ENCODE measurements at regions not wholly inside any gene's neighbourhood (a gene's known extent, or its start where the extent isn't known, plus 50 kb on each side); places are given as distances from the start of the nearest gene placed in this dataset.
A peak's percentile ranks its signal among the peaks of the same experiment; 100 is the strongest.

DNA sequence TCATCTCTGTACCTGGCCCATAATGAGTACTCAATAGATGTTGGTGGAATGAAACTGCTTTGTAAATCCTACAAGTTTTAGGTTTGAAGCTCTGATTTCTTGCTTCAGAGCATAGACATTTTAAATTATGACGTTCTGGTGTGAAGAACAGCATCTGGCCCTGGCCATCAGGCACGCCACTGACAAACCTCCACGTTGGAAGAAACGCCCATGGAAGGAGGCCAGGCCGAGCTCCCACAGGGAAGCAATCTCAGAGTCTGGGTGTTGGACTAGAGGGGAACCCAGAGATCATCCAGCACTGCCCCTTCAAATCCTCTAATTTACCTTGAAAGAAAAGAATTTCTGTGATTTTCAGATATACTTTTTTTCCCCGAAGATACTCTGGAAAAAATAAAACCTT lies 328.1 kb upstream of the RGMA start:
- H3K4me3 Mint-ChIP-seq, result no peak overlapping the region
- H3K36me3 Mint-ChIP-seq, result no peaks in the 10 kb centered on the region
- ATAC-seq, result no peak
- H3K4me1 Mint-ChIP-seq, result no peaks in the 10 kb centered on the region
- H3K27me3 Mint-ChIP-seq, result peaks cover 0 to 11% (median 4%) of the 10 kb centered on the region in 5 donors
- POLR2A ChIA-PET, result no interaction called here
- peaks cover 0 to 2% (median 0%) of the 10 kb centered on the region in 9 donors for H3K9me3 Mint-ChIP-seq
- H3K27ac Mint-ChIP-seq, result no peak overlapping the region
- no peak for DNase-seq

DNA sequence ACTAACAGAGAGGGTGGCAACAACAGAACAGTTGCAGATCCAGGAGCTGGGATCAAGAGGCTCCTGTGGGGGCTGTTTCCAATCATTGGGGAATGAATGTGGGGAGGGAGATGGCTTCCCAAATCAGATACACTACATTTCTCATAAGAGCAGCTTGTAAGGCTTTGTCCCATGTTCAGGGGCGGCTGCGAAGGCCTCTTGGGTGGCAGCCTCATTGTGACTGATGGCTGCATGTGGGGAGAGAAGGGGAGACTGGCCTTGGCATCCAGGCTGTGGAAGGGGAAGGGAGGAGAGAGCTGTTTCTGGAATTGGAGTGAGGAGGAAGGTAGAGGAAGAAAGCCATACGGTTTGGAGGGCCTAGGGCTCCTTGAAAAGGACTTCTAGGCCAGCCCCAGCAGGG lies 326.6 kb upstream of the RGMA start:
- Mint-ChIP-seq H3K27me3 (peaks cover 0 to 11% (median 4%) of the 10 kb centered on the region in 5 donors), H3K27ac (no peak overlapping the region), H3K9me3 (peaks cover 0 to 11% (median 0%) of the 10 kb centered on the region in 9 donors), H3K36me3 (no peaks in the 10 kb centered on the region), H3K4me3 (no peak overlapping the region), H3K4me1 (no peaks in the 10 kb centered on the region)
- POLR2A ChIA-PET, result interaction anchor here (0.6 kb wide), 1 partner anchor 633 kb away, joined by 4 read pairs; no protein-coding TSS in a partner anchor
- no peak for DNase-seq
- no peak for ATAC-seq

DNA sequence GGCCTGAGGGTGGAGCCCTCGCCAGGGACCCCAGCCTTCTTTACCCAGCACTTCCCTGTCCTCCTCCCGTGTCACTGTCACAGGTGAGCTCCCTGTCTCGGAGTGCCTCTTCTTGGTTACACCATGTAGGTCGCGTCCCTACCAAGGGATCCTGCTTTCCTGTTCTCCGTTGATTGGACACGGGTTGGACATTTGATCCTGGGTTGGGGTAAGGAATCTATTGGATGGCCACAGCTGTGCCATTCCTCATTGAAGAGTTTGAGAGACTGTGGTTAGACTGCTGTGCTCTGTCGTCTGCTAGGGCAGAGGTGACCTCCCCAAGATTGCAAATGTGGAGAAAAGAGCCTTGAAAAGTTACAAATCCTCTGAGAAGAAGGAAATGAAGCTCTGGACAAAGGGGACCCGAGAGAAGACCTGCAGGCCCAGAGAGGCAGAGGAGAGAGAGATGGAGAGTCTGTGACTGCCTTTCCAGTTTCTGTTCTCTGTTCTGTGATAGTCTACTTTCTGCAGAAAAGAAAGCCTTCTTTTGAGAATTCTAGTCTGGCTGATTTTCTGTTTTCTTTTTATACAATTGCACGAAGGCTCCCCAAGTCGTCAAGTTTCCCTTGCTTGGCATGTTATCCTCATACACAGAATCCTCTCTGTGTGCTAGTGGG lies 325.7 kb upstream of the RGMA start:
- no peaks in the 10 kb centered on the region for H3K4me1 Mint-ChIP-seq
- POLR2A ChIA-PET, result no interaction called here
- DNase-seq, result no peak
- H3K36me3 Mint-ChIP-seq, result no peaks in the 10 kb centered on the region
- no peak overlapping the region for H3K4me3 Mint-ChIP-seq
- no peak overlapping the region for H3K27ac Mint-ChIP-seq
- no peak for ATAC-seq
- H3K9me3 Mint-ChIP-seq, result peaks cover 0 to 11% (median 0%) of the 10 kb centered on the region in 9 donors
- peaks cover 0 to 11% (median 4%) of the 10 kb centered on the region in 5 donors for H3K27me3 Mint-ChIP-seq

DNA sequence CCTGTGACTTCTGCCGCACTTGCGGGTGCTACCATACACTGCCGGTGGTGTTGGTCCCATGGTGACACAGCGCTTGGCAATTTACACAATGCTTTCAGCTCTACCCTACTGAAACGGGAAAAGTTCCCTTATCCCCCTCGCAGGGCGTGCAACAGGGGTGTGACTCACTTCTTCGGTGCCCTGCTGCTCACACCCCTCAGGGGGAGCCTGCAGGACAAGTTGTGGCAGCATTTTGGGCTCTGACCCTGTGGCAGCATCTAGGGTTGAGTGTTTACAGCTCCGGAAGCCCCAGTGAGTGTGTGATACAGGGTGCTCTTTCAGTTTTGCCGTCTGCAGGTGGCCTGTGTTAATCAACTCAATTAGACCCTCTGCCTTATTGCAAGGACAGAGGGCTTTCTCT lies 324.7 kb upstream of the RGMA start:
- H3K9me3 Mint-ChIP-seq, result peaks cover 0 to 11% (median 0%) of the 10 kb centered on the region in 9 donors
- no peaks in the 10 kb centered on the region for H3K36me3 Mint-ChIP-seq
- no peak for DNase-seq
- H3K4me3 Mint-ChIP-seq, result no peak overlapping the region
- H3K27me3 Mint-ChIP-seq, result peaks cover 0 to 11% (median 4%) of the 10 kb centered on the region in 5 donors
- peak overlapping the region in 1 of 10 donors; percentile 13 for H3K27ac Mint-ChIP-seq
- POLR2A ChIA-PET, result no interaction called here
- H3K4me1 Mint-ChIP-seq, result no peaks in the 10 kb centered on the region
- no peak for ATAC-seq

DNA sequence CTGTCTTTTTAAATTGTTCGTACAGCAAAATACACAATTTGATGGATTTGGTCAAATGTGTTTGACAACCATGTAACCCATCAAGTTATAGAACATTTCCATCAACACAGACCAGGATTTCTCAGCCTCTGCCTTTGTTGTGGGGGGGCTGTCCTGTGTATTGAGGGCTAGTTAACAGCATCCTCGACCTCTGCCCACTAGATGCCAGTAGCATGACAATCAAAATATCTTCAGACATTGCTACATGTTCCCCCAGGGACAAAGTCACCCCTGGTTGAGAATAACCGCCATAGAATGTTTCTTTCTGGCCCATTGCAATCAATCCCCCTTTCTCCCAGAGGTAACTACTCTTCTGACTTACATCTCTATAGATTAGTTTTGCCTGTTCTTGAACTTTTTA lies 310.1 kb upstream of the RGMA start:
- H3K36me3 Mint-ChIP-seq, result no peaks in the 10 kb centered on the region
- H3K4me1 Mint-ChIP-seq, result no peaks in the 10 kb centered on the region
- no peak for ATAC-seq
- no peak for DNase-seq
- POLR2A ChIA-PET, result no interaction called here
- H3K9me3 Mint-ChIP-seq, result peaks cover 0 to 28% (median 5%) of the 10 kb centered on the region in 9 donors
- H3K27me3 Mint-ChIP-seq, result peaks cover 3 to 43% (median 12%) of the 10 kb centered on the region in 5 donors
- no peak overlapping the region for H3K27ac Mint-ChIP-seq
- H3K4me3 Mint-ChIP-seq, result no peak overlapping the region

DNA sequence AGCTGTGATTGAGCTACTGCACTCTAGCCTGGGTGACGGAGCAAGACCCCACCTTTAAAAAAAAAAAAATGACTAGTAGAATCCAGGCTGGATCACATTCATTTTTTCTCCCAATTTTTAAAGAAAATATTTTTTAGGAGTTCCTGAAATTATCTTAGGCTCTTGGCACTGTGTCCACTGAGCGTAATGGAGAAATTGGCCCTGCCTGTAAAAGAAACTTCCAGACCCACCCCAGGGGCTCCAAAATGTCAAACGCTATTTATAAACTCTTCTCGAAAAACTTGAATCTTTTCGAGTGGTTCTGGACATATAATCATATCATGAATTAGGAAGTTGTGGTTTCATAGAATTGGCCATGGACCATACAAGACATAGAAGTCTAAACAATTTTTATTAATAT lies 300.2 kb upstream of the RGMA start:
- ATAC-seq (no peak), DNase-seq (no peak)
- no peaks in the 10 kb centered on the region for H3K4me1 Mint-ChIP-seq
- no peaks in the 10 kb centered on the region for H3K27me3 Mint-ChIP-seq
- POLR2A ChIA-PET, result no interaction called here
- H3K4me3 Mint-ChIP-seq, result no peak overlapping the region
- H3K9me3 Mint-ChIP-seq, result peaks cover 0 to 22% (median 3%) of the 10 kb centered on the region in 9 donors
- no peak overlapping the region for H3K27ac Mint-ChIP-seq
- no peaks in the 10 kb centered on the region for H3K36me3 Mint-ChIP-seq

DNA sequence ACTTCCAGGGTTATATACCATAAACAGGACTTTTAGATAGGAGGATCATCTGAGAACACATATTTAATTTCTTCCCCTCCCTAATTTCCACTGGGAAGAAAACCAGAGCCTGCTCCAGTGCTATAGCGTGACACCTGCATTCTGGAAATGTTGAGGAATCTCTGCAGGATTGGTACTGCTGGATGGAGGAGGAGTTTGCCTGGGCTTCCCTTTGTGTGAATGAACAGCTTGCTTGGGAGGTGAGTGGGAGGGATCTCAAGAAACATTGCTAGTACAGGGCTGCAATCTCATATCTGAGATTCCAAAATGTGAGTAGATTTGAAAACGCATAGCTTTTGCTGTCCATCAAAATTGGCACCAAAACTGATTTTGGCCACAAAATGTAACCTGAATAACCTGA lies 295.9 kb upstream of the RGMA start:
- H3K4me1 Mint-ChIP-seq, result no peaks in the 10 kb centered on the region
- no peaks in the 10 kb centered on the region for H3K9me3 Mint-ChIP-seq
- no peak overlapping the region for H3K27ac Mint-ChIP-seq
- no peaks in the 10 kb centered on the region for H3K36me3 Mint-ChIP-seq
- no peak overlapping the region for H3K4me3 Mint-ChIP-seq
- POLR2A ChIA-PET, result no interaction called here
- ATAC-seq, result no peak
- DNase-seq, result no peak
- H3K27me3 Mint-ChIP-seq, result peaks cover 0 to 4% (median 0%) of the 10 kb centered on the region in 5 donors

DNA sequence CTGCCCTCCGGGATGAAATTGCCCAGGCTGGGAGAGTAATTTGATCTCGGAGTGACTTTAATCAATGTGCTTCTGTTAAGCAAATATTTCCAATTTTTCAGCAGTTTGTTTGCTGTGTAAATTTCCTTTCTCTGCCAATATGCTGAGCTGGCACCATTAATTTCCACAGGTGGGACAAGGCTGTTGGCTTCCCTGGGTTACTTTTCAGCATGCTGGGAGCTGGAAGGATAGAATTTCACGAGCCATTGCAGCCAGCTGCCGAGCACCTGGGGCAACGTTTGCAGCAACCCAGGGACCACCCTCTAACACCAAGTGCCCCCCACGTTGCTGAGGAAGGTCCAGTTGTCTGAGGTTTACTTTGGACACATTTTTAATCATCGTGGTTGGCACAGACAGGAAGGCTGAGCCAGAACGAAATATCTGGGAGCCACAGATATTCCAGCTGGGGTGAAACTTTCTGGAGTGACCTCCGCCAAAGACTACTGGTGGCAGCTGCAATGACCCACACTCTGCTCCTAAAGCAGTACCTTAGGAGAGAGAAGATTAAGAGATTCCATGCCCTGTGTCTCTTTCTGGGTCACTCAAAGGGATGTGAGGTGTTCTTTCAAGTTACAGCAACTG lies 293.3 kb upstream of the RGMA start:
- POLR2A ChIA-PET, result no interaction called here
- DNase-seq (no peak), ATAC-seq (no peak)
- no peaks in the 10 kb centered on the region for H3K9me3 Mint-ChIP-seq
- no peak overlapping the region for H3K27ac Mint-ChIP-seq
- no peaks in the 10 kb centered on the region for H3K36me3 Mint-ChIP-seq
- no peaks in the 10 kb centered on the region for H3K4me1 Mint-ChIP-seq
- peaks cover 0 to 4% (median under 1%) of the 10 kb centered on the region in 5 donors for H3K27me3 Mint-ChIP-seq
- H3K4me3 Mint-ChIP-seq, result no peak overlapping the region

DNA sequence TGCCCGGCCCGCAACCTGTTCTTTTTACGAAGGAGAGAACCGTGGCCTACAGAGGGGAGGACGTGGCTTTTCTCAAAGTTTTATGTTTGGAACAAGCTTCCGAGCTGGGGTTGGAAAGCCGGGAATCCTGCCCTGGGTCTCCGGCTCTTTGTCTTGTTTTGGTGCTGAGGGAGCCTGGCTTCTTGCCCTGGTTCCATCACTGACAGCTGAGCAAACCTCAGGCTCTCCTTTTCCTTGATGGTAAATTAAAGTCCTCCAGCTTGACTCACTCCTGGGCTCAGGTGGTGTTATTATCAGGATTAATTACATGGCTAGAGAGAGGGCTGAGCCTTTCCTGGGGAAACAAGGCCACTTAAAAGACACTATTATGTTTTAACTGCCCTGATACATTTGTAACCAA lies 289.5 kb upstream of the RGMA start:
- Mint-ChIP-seq H3K27me3 (peaks cover 4 to 21% (median 8%) of the 10 kb centered on the region in 5 donors), H3K36me3 (no peaks in the 10 kb centered on the region), H3K4me3 (no peak overlapping the region), H3K27ac (no peak overlapping the region), H3K4me1 (no peaks in the 10 kb centered on the region), H3K9me3 (no peaks in the 10 kb centered on the region)
- POLR2A ChIA-PET, result no interaction called here
- no peak for DNase-seq
- ATAC-seq, result no peak

DNA sequence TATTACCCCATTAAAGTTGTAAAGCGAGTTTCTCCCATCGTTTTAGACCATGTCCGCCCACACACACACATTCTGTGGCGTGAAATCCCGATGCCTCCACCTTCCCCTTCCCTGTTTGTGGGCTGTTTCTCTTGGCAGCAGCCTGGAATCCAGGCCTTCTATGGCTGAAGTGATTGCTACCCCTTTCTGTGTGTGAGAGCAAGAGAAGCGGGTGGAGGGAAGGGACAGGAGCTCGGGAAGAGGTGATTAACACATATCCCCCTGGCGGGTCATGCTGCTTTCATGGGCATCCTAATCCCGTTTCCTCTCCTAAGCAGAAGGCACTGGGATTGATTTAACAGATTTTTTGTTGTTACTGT lies 283.8 kb upstream of the RGMA start:
- POLR2A ChIA-PET, result no interaction called here
- H3K4me1 Mint-ChIP-seq, result no peaks in the 10 kb centered on the region
- no peak overlapping the region for H3K4me3 Mint-ChIP-seq
- ATAC-seq (no peak), DNase-seq (no peak)
- no peaks in the 10 kb centered on the region for H3K9me3 Mint-ChIP-seq
- H3K27ac Mint-ChIP-seq, result no peak overlapping the region
- H3K36me3 Mint-ChIP-seq, result no peaks in the 10 kb centered on the region
- peaks cover 4 to 21% (median 9%) of the 10 kb centered on the region in 5 donors for H3K27me3 Mint-ChIP-seq

DNA sequence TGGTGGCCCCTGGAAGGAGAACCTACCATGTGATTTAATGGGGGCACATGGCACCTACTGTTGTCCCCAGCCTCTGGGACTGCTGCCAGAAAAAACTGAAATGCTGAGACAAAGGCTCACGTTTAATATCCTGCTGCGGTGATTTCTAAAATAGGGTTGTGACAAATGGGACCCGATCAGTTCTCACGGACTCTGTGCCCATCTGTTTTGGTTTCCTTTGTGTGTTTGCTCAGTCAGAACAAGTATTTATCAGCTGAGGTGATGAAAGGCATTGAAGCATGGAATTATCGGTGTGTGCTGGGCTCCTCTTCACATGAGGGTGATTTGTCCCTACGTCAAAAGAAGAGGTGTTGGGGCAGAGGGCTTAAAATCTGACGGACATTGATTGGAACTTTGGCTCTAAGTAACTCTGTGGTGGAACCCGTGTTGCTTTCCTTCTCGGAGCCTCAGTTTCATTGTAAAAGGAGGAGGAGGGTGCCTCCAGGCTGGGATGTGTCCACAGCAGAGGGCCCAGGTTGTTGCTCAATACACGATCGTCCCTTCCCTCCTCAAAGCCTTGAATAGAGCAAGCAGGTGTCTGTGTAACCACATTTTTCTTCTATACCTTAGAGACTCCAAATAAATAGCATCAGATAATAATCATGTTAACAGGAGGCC lies 283.3 kb upstream of the RGMA start:
- DNase-seq (no peak), ATAC-seq (no peak)
- Mint-ChIP-seq H3K36me3 (no peaks in the 10 kb centered on the region), H3K4me1 (no peaks in the 10 kb centered on the region), H3K9me3 (no peaks in the 10 kb centered on the region), H3K27me3 (peaks cover 4 to 21% (median 9%) of the 10 kb centered on the region in 5 donors), H3K4me3 (no peak overlapping the region), H3K27ac (no peak overlapping the region)
- POLR2A ChIA-PET, result no interaction called here

DNA sequence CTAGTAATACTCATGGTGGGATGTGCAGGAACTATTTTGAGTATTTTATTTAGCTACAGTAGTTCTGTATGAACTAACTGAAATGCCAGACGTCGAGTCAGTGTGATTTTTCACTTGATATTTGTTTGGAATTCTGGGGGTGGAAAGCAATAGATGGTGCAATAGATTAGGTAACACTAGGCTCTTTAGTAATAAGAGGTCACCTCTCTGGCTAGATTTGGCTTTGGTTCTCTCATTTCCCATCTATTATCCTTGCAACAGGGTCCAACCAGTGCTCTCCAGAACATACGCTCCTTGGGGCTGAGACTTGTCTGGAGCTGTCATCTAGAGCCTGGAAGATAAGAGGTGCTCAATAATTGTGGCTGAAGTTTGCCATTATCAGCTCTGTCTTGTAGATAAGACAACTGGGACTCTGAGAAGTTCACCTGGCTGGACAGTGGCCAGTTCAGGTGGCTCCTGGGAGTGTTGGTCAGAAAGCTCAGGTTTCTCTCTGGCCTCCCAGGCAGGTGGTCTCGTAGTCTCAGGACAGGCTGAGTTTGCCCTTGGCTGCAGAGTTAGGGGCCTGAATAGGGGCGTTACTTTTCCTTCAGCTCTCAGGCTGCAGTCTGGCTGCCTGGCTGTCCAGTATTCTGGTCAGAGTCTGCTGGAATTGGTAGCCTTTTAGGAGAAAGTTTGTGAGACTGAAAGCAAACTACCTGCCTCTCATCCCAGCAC lies 277.5 kb upstream of the RGMA start:
- Mint-ChIP-seq H3K27me3 (peaks cover 7 to 25% (median 9%) of the 10 kb centered on the region in 5 donors), H3K9me3 (no peaks in the 10 kb centered on the region), H3K4me1 (no peaks in the 10 kb centered on the region), H3K4me3 (no peak overlapping the region), H3K36me3 (no peaks in the 10 kb centered on the region), H3K27ac (no peak overlapping the region)
- ATAC-seq (no peak), DNase-seq (no peak)
- POLR2A ChIA-PET, result no interaction called here

DNA sequence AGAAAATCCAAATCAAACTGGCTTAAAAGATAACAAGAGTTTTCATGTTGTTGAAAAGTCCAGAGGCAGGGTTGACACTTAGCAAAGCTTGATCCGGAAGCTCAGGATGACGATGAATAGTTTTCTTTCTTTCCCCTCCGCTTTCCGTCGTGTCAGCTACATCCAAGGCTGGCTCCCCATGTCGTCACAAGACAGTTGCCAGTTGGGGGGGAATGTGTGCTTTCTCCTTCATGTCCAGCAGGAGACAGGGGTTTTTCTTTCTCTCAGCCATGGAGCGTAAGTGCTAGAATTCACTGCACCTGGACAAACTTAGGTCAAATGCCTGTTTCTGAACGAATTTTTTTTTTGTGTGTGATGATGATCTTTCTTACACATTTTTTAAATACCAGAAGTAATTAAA lies 273.8 kb upstream of the RGMA start:
- ATAC-seq (no peak), DNase-seq (no peak)
- Mint-ChIP-seq H3K36me3 (no peaks in the 10 kb centered on the region), H3K4me1 (no peaks in the 10 kb centered on the region), H3K27ac (no peak overlapping the region), H3K27me3 (peaks cover 4 to 25% (median 7%) of the 10 kb centered on the region in 5 donors), H3K4me3 (no peak overlapping the region), H3K9me3 (no peaks in the 10 kb centered on the region)
- POLR2A ChIA-PET, result no interaction called here

All from naive thymus-derived CD8-positive, alpha-beta T cell (primary cell).